ENCODE measurements at regions not wholly inside any gene's neighbourhood (a gene's known extent, or its start where the extent isn't known, plus 50 kb on each side); places are given as distances from the start of the nearest gene placed in this dataset.

DNA sequence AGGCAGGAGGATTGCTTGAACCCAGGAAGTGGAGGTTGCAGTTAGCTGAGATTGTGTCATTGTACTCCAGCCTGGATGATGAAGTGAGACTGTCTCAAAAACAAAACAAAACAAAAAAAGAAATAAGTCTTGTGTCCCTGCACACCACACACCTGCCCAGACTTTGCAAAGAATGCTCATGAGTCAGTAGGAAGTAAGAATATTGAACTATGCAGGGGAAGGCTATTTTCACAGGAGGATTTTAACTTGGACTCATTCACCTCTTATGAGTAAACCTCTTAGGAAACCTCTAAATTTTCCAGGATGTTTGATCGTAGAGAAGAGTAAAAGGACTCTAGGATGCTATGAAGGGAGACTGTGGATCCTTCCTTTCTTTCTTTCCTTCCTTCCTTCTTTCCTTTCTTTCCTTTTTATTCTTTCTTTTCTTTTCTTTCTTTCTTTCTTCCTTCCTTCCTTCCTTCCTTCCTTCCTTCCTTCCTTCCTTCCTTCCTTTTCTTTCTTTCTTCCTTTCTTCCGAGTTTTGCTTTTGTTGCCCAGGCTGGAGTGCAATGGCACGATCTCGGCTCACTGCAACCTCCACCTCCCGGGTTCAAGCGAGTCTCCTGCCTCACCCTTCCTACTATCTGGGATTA, 96.7 kb upstream of the CLINT1 start:
- TF ChIP-seq, protein P1, sequence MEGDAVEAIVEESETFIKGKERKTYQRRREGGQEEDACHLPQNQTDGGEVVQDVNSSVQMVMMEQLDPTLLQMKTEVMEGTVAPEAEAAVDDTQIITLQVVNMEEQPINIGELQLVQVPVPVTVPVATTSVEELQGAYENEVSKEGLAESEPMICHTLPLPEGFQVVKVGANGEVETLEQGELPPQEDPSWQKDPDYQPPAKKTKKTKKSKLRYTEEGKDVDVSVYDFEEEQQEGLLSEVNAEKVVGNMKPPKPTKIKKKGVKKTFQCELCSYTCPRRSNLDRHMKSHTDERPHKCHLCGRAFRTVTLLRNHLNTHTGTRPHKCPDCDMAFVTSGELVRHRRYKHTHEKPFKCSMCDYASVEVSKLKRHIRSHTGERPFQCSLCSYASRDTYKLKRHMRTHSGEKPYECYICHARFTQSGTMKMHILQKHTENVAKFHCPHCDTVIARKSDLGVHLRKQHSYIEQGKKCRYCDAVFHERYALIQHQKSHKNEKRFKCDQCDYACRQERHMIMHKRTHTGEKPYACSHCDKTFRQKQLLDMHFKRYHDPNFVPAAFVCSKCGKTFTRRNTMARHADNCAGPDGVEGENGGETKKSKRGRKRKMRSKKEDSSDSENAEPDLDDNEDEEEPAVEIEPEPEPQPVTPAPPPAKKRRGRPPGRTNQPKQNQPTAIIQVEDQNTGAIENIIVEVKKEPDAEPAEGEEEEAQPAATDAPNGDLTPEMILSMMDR (IDR thresholded peaks at IDR 0.05): no peak
- TF ChIP-seq POLR2A (IDR thresholded peaks at IDR 0.05): no peak

Data from thyroid gland (tissue), 4 donors.